ENCODE measurements at regions not wholly inside any gene's neighbourhood (a gene's known extent, or its start where the extent isn't known, plus 50 kb on each side); places are given as distances from the start of the nearest gene placed in this dataset.
"Not testable (repeated sequence)": the region's sequence is repeated elsewhere in the genome, so short reads cannot be mapped to it uniquely, and the experiment has no call there.

GRCh38 chr14:30016002-30016401, 88.4 kb upstream of the PRKD1 start:
- Histone ChIP-seq H3K4me3 (ENCODE audit: low read depth, low read length) (no peak overlapping the region), H3K27me3 (ENCODE audit: control insufficient read depth, insufficient read depth, low read length) (no peaks in the 10 kb centered on the region), H3K27ac (ENCODE audit: low read depth, low read length) (no peak overlapping the region), H3K4me1 (ENCODE audit: control insufficient read depth, insufficient read depth, low read length) (no peaks in the 10 kb centered on the region), H3K36me3 (ENCODE audit: control insufficient read depth, insufficient read depth, low read length) (no peaks in the 10 kb centered on the region), H3K9me3 (ENCODE audit: control insufficient read depth, insufficient read depth, low read length) (no peaks in the 10 kb centered on the region)
- WGBS (ENCODE audit: insufficient coverage): no CpG with 5 or more reads among the region's 1 CpG
- DNase-seq (ENCODE audit: low read depth in 4 of 6, low spot score in 6 of 6): peak in 1 of 6 donors; percentile 81

GRCh38 chr14:30017370-30017993, 89.8 kb upstream of the PRKD1 start:
- Histone ChIP-seq H3K9me3 (ENCODE audit: control insufficient read depth, insufficient read depth, low read length) (no peaks in the 10 kb centered on the region), H3K27me3 (ENCODE audit: control insufficient read depth, insufficient read depth, low read length) (no peaks in the 10 kb centered on the region), H3K27ac (ENCODE audit: low read depth, low read length) (no peak overlapping the region), H3K36me3 (ENCODE audit: control insufficient read depth, insufficient read depth, low read length) (no peaks in the 10 kb centered on the region), H3K4me3 (ENCODE audit: low read depth, low read length) (no peak overlapping the region), H3K4me1 (ENCODE audit: control insufficient read depth, insufficient read depth, low read length) (no peaks in the 10 kb centered on the region)
- WGBS (ENCODE audit: insufficient coverage): 95% methylated on average over 2 of the region's 2 CpGs
- DNase-seq (ENCODE audit: low read depth in 4 of 6, low spot score in 6 of 6): no peak

- WGBS (ENCODE audit: insufficient coverage): no CpG with 5 or more reads among the region's 2 CpGs
- Histone ChIP-seq H3K9me3 (ENCODE audit: control insufficient read depth, insufficient read depth, low read length) (peaks cover 1% of the 10 kb centered on the region), H3K4me3 (ENCODE audit: low read depth, low read length) (no peak overlapping the region), H3K36me3 (ENCODE audit: control insufficient read depth, insufficient read depth, low read length) (no peaks in the 10 kb centered on the region), H3K27me3 (ENCODE audit: control insufficient read depth, insufficient read depth, low read length) (no peaks in the 10 kb centered on the region), H3K4me1 (ENCODE audit: control insufficient read depth, insufficient read depth, low read length) (no peaks in the 10 kb centered on the region), H3K27ac (ENCODE audit: low read depth, low read length) (no peak overlapping the region)
- peak in 1 of 6 donors; percentile 37 for DNase-seq (ENCODE audit: low read depth in 4 of 6, low spot score in 6 of 6)
Observed at GRCh38 chr14:30020271-30020670, 92.6 kb upstream of the PRKD1 start.

- WGBS (ENCODE audit: insufficient coverage): no CpG with 5 or more reads among the region's 1 CpG
- Histone ChIP-seq H3K27ac (ENCODE audit: low read depth, low read length) (no peak overlapping the region), H3K36me3 (ENCODE audit: control insufficient read depth, insufficient read depth, low read length) (no peaks in the 10 kb centered on the region), H3K27me3 (ENCODE audit: control insufficient read depth, insufficient read depth, low read length) (no peaks in the 10 kb centered on the region), H3K4me3 (ENCODE audit: low read depth, low read length) (no peak overlapping the region), H3K4me1 (ENCODE audit: control insufficient read depth, insufficient read depth, low read length) (no peaks in the 10 kb centered on the region), H3K9me3 (ENCODE audit: control insufficient read depth, insufficient read depth, low read length) (peaks cover 1% of the 10 kb centered on the region)
- DNase-seq (ENCODE audit: low read depth in 4 of 6, low spot score in 6 of 6): no peak
Observed at GRCh38 chr14:30020687-30021086, 93.0 kb upstream of the PRKD1 start.

- H3K27me3 ChIP-seq (ENCODE audit: control insufficient read depth, insufficient read depth, low read length); H3K9me3 ChIP-seq (ENCODE audit: control insufficient read depth, insufficient read depth, low read length); H3K4me1 ChIP-seq (ENCODE audit: control insufficient read depth, insufficient read depth, low read length); H3K36me3 ChIP-seq (ENCODE audit: control insufficient read depth, insufficient read depth, low read length); H3K4me3 ChIP-seq (ENCODE audit: low read depth, low read length); H3K27ac ChIP-seq (ENCODE audit: low read depth, low read length); DNase-seq (ENCODE audit: low read depth in 4 of 6, low spot score in 6 of 6): not testable (repeated sequence)
- 100% methylated on average over 3 of the region's 5 CpGs for WGBS (ENCODE audit: insufficient coverage)
Observed at GRCh38 chr14:30023350-30023749, 95.7 kb upstream of the PRKD1 start.

GRCh38 chr14:30034152-30034551, 106.5 kb upstream of the PRKD1 start:
- no peaks in the 10 kb centered on the region for H3K4me1 ChIP-seq (ENCODE audit: control insufficient read depth, insufficient read depth, low read length)
- no peaks in the 10 kb centered on the region for H3K27me3 ChIP-seq (ENCODE audit: control insufficient read depth, insufficient read depth, low read length)
- H3K9me3 ChIP-seq (ENCODE audit: control insufficient read depth, insufficient read depth, low read length): no peaks in the 10 kb centered on the region
- H3K4me3 ChIP-seq (ENCODE audit: low read depth, low read length): no peak overlapping the region
- H3K36me3 ChIP-seq (ENCODE audit: control insufficient read depth, insufficient read depth, low read length): no peaks in the 10 kb centered on the region
- peak in 2 of 6 donors; percentile 18 to 19 for DNase-seq (ENCODE audit: low read depth in 4 of 6, low spot score in 6 of 6)
- H3K27ac ChIP-seq (ENCODE audit: low read depth, low read length): no peak overlapping the region
- no CpG with 5 or more reads among the region's 1 CpG for WGBS (ENCODE audit: insufficient coverage)

- H3K4me3 ChIP-seq (ENCODE audit: low read depth, low read length): no peak overlapping the region
- DNase-seq (ENCODE audit: low read depth in 4 of 6, low spot score in 6 of 6): no peak
- H3K4me1 ChIP-seq (ENCODE audit: control insufficient read depth, insufficient read depth, low read length): no peaks in the 10 kb centered on the region
- no peak overlapping the region for H3K27ac ChIP-seq (ENCODE audit: low read depth, low read length)
- no peaks in the 10 kb centered on the region for H3K36me3 ChIP-seq (ENCODE audit: control insufficient read depth, insufficient read depth, low read length)
- H3K27me3 ChIP-seq (ENCODE audit: control insufficient read depth, insufficient read depth, low read length): no peaks in the 10 kb centered on the region
- WGBS (ENCODE audit: insufficient coverage): no CpG with 5 or more reads among the region's 1 CpG
- H3K9me3 ChIP-seq (ENCODE audit: control insufficient read depth, insufficient read depth, low read length): no peaks in the 10 kb centered on the region
Observed at GRCh38 chr14:30035361-30035760, 107.7 kb upstream of the PRKD1 start.

GRCh38 chr14:30045720-30046119, 118.1 kb upstream of the PRKD1 start:
- Histone ChIP-seq H3K4me3 (ENCODE audit: low read depth, low read length) (no peak overlapping the region), H3K27me3 (ENCODE audit: control insufficient read depth, insufficient read depth, low read length) (no peaks in the 10 kb centered on the region), H3K9me3 (ENCODE audit: control insufficient read depth, insufficient read depth, low read length) (peaks cover 2% of the 10 kb centered on the region), H3K36me3 (ENCODE audit: control insufficient read depth, insufficient read depth, low read length) (no peaks in the 10 kb centered on the region), H3K4me1 (ENCODE audit: control insufficient read depth, insufficient read depth, low read length) (no peaks in the 10 kb centered on the region), H3K27ac (ENCODE audit: low read depth, low read length) (no peak overlapping the region)
- no peak for DNase-seq (ENCODE audit: low read depth in 4 of 6, low spot score in 6 of 6)
- 100% methylated on average over 3 of the region's 5 CpGs for WGBS (ENCODE audit: insufficient coverage)

GRCh38 chr14:30053103-30053502, 125.5 kb upstream of the PRKD1 start:
- Histone ChIP-seq H3K4me1 (ENCODE audit: control insufficient read depth, insufficient read depth, low read length) (no peaks in the 10 kb centered on the region), H3K27ac (ENCODE audit: low read depth, low read length) (no peak overlapping the region), H3K36me3 (ENCODE audit: control insufficient read depth, insufficient read depth, low read length) (no peaks in the 10 kb centered on the region), H3K9me3 (ENCODE audit: control insufficient read depth, insufficient read depth, low read length) (no peaks in the 10 kb centered on the region), H3K4me3 (ENCODE audit: low read depth, low read length) (no peak overlapping the region), H3K27me3 (ENCODE audit: control insufficient read depth, insufficient read depth, low read length) (no peaks in the 10 kb centered on the region)
- 33% methylated on average over 2 of the region's 2 CpGs for WGBS (ENCODE audit: insufficient coverage)
- peak in 1 of 6 donors; percentile 40 for DNase-seq (ENCODE audit: low read depth in 4 of 6, low spot score in 6 of 6)

- DNase-seq (ENCODE audit: low read depth in 4 of 6, low spot score in 6 of 6): peak in 2 of 6 donors; percentile 58 to 61
- H3K36me3 ChIP-seq (ENCODE audit: control insufficient read depth, insufficient read depth, low read length): no peaks in the 10 kb centered on the region
- no peaks in the 10 kb centered on the region for H3K9me3 ChIP-seq (ENCODE audit: control insufficient read depth, insufficient read depth, low read length)
- H3K27ac ChIP-seq (ENCODE audit: low read depth, low read length): no peak overlapping the region
- H3K4me3 ChIP-seq (ENCODE audit: low read depth, low read length): no peak overlapping the region
- H3K4me1 ChIP-seq (ENCODE audit: control insufficient read depth, insufficient read depth, low read length): no peaks in the 10 kb centered on the region
- no peaks in the 10 kb centered on the region for H3K27me3 ChIP-seq (ENCODE audit: control insufficient read depth, insufficient read depth, low read length)
Observed at GRCh38 chr14:30054201-30054600, 126.6 kb upstream of the PRKD1 start.

All from spinal cord (tissue), 9 donors.